ENCODE measurements at regions not wholly inside any gene's neighbourhood (a gene's known extent, or its start where the extent isn't known, plus 50 kb on each side); places are given as distances from the start of the nearest gene placed in this dataset.
"Not testable (repeated sequence)": the region's sequence is repeated elsewhere in the genome, so short reads cannot be mapped to it uniquely, and the experiment has no call there.

DNA sequence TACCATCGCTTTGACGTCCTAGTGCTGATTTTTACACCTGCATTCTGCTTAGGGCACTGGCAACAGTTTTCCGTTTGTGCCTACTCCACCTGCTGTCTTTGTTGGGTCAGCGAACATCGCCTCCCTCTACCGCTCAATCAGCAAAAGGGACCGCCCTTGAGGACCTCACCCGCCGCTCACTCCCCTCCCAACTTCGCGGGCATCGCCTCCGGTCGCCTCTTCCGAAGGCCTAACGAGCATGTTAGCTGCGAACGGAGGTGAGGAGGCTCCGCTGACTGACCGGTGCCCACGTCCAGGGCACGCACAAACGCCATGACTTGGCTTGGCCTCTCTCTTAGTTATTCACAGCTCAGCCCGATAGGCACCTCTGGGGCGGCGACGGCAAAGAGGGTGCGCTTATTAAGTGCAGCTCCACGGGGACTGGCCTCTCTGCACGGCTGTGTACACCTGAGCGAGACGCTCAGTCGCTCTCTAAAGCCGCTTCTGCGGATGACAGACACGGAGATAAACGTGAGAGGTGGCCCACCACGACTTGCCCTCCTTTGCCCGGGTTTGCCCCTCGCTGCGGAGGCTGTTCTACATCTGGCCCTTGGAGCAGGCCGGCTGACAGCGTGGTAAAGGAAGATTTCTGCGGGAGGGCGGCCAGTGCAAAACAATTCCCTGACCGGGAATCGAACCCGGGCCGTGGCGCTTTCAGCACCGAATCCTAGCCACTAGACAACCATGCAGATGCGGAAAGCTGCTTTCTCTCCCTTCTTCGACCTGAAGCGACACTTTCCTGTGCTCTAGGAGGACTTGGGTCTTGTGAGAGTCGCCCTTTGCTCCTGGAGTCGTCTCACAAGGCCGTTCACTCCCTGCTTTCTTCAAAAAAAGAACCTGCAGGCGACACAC is 81.6 kb upstream of the FCGR1A start:
- DNase-seq = not testable (repeated sequence)

DNA sequence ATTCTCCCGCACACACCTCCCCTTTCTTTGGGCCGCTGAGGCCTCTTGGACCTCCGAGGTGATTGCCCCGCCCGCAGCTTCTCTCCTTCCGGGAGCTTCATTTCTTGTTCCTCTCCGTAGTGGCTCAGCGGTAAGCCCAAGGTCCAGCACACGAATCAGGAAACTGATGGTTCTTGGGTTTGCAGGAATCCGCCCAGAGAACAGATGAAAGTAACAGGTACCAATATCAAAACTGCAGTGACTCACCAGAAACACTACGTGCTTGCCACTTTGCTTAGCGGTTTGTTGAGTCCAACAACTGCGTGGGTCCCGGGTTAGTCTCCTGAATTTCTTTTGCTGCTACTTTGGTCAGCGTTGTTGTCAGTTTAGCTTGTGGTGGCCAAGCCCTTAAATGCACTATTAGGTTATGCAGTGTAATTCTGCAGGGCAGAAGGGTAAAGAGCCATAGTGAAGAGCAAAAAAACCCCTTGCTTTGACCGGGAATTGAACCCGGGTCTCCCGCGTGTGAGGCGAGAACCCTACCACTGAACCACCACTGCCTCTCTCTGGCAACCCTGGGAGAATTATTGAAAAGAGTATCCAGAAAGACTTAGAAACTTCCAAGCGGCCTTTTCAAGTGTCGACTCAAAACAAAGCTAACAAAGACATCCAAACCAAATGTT is 74.2 kb upstream of the FCGR1A start:
- DNase-seq = peak; percentile 91

DNA sequence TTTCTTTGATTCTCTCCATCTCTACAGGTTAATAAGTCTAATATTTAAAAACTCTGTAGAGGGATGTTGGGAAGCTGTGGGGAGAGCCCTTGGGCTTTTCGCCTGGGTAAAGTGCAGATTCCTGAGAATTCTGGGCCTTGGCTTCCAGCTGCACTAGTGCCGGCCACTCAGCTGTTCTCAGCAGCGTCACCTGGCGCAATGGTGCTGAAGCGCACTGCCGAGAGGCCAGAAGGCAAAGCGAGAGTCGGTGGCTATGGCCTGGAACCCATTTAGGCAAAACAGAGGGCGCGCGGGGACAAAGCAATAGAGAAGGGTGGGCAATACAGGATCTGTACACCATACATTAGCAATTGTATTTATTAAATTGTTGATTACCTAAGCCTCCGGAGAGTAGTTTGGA is 70.8 kb upstream of the FCGR1A start:
- not testable (repeated sequence) for DNase-seq

DNA sequence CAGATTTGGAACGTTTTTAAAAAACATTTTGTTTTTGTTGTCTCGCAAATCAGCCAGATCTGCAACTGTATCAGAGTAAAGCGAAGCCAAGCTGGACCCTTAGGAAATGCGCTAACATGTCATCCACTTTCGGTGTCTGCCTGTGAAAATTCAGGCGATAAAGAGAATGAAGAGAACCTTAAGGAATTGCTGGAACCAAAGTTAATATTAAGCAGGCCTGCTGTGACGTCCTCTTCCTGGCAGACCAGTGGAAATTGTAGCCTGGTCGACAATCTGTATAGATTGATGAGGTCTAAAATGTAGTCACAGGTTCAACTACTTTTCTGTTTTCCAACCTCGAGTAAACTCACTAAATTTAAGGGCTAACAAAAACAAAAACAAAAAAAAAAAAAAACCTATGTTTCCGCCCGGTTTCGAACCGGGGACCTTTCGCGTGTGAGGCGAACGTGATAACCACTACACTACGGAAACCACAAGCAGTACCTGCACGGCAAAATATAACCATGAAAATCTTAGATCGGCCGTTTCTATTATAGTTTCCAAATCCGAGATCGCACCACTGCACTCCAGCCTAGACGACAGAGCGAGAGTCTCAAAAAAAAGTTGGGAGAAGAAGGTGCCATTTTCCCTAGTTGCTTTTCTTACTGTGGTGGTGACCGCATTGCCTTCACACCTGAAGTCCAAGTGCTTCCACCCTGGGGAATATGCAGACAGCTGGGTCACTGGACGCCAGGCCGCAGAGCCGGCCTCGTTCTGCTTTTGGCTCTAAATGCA is 70.2 kb upstream of the FCGR1A start:
- DNase-seq = peak; percentile 78

DNA sequence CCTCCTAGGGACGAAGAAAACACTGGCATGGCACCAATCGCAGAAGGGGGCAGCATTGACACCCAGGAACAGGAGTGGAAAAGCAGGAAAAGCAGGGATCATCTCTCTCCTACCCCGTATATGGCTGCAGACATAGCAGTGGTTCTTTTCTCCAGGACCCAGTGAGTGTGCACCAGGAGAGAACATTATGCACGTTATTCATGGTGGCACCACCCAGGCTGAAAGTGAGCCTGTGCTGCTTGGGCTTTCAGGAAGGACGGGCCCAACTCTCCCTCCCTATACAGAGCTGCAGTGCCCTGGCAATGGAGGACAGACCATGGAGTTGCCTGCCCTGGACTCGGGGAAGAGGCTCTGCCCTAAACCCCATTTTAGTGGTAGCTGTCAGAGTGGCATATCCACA is 69.0 kb upstream of the FCGR1A start:
- DNase-seq = not testable (repeated sequence)

DNA sequence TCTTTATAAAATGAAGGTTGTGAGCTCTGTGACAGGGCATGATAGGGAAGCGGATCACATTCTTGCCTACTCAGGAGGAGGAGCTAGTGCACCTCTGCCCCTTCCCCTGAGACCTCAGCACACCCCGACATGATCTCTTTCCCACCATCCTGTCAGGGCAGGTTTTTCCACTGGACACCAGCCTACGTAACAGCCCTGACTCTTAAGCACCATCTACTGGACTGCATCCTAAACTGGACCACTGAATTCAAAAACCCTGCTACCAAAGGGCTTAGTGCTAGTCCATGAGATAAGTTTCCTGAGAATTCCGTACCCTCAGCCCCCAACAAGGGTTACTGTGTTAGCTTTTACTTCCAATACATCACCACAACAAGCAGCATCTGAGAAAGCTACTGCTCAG is 68.5 kb upstream of the FCGR1A start:
- not testable (repeated sequence) for DNase-seq

DNA sequence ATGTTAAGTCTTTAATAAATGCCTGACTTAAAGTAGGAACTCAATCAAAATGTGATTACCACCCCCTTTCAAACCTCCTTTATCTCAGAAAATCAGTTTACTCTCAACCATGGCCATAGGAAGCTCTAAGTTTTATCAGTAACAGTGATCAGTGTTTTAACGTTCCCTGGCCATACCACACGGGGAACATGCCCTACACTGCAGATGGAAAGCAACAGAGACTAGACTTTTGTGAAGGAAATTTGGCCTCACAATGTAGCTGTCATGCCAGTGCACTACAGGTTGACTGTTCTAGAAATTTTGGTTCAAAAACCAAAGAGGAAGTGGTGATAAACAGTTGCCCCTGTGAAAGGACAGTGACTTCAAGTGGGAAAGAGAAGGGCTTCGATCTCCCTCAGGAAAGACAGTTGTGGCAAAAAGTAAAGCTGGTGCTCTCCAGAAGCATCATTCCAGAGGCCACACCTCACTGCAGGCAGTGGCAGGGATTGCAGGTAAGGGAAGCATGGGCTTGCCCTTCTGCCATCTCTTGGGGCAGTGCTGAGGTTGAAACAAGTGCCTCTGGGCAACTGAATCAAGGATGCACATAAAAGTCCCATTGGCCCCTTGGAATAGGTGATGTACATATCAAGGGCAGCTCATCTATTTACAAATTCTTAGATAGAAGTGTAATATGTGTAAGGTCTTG is 57.7 kb upstream of the FCGR1A start:
- not testable (repeated sequence) for DNase-seq

DNA sequence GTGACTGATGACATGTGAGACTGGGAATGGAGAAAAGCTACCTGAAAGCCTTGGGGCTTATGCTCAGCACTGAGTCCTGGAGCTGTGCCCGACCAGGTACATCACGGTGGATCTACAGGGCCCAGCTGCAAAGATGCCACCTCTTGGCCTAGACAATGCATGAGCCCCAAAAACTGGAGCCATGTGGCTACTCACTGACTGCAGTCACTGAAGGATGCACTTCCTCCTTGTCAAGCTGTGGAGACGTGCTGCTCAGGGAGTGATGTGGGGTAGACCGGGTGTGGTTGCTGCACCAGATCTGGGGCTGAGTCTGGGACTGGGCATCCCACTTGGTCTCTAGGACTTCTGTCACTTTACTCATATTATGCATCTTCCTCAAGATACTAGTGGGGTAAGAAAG is 55.8 kb upstream of the FCGR1A start:
- DNase-seq = not testable (repeated sequence)

DNA sequence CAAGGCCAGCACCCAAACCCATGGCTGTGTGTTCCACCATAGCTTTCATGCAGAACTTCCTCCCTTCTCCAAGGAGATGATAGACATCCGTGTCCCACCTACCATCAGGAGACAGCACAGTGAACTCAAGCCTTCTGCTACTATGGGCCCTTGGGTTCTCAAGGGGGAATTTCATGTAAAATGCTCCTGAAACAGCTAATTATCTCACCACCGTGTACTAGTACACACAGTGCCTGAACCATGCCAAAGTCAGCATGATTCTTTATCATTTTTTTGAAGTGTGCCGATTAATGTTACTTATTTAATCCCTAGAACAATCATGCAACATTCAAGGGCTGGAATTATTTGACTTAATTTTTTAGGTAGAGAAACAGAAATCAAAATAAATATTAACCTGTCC is 53.9 kb upstream of the FCGR1A start:
- not testable (repeated sequence) for DNase-seq
